Uterus (tissue), 3 donors: ENCODE measurements at regions not wholly inside any gene's neighbourhood (a gene's known extent, or its start where the extent isn't known, plus 50 kb on each side); places are given as distances from the start of the nearest gene placed in this dataset.

Source experiments
- DNase-seq, 2 donors: peaks; one replicate each; pipeline ENCODE4 v3.0.0-alpha.2; 2019 to 2020
- H3K27ac ChIP-seq, 2 donors: fragments of 200-600 bp; sonication (generic); 1 replicate in 1 of 2; 2 replicates in 1 of 2; pipeline ENCODE4 v1.5.1; 2016 to 2018
- H3K27me3 ChIP-seq, 2 donors: fragments of 200-600 bp; sonication (generic); one replicate each; pipeline ENCODE4 v1.5.1; 2018 to 2019; ENCODE audit warnings: control low read depth in 1 of 2
- H3K36me3 ChIP-seq, 2 donors: fragments of 200-600 bp; sonication (generic); one replicate each; pipeline ENCODE4 v1.5.1; 2019; ENCODE audit warnings: control low read depth in 1 of 2
- H3K4me1 ChIP-seq, 2 donors: fragments of 200-600 bp; sonication (generic); one replicate each; pipeline ENCODE4 v1.5.1; 2018 to 2019; ENCODE audit warnings: control low read depth in 1 of 2
- H3K4me3 ChIP-seq, 2 donors: fragments of 200-600 bp; sonication (generic); 1 replicate in 1 of 2; 2 replicates in 1 of 2; pipeline ENCODE4 v1.5.1; 2018 to 2019; ENCODE audit warnings: mild to moderate bottlenecking in 1 of 2
- H3K9me3 ChIP-seq, 2 donors: fragments of 200-600 bp; sonication (generic); one replicate each; pipeline ENCODE4 v1.5.1; 2019; ENCODE audit warnings: control low read depth in 1 of 2
- POLR2A ChIP-seq, 2 donors: fragments of 450-650 bp; IDR thresholded peaks; one replicate each; pipeline ENCODE4 v1.6.1; 2016; ENCODE audit warnings: antibody characterized with exemption in 2 of 2, mild to moderate bottlenecking in 1 of 2, moderate library complexity in 1 of 2
- intact Hi-C: fragments of 100-400 bp; cut with DNase I; formaldehyde crosslinking; loops from one replicate; pipeline ENCODE4 v1.15.1; 2023; ENCODE audit warnings: low total_unique reads
- TF ChIP-seq, protein P1 (sequence below), 4 experiments: fragments of 200-600 bp in 2 of 4; fragments of 450-650 bp in 2 of 4; sonication (generic) in 2 of 4; IDR thresholded peaks; one replicate each; pipeline ENCODE4 v1.5.1; 2016 to 2019; ENCODE audit warnings: antibody characterized with exemption in 4 of 4, mild to moderate bottlenecking in 2 of 4, moderate library complexity in 1 of 4
- donor health status: DM: yes; HTN: yes; CAD: no.

DNA sequence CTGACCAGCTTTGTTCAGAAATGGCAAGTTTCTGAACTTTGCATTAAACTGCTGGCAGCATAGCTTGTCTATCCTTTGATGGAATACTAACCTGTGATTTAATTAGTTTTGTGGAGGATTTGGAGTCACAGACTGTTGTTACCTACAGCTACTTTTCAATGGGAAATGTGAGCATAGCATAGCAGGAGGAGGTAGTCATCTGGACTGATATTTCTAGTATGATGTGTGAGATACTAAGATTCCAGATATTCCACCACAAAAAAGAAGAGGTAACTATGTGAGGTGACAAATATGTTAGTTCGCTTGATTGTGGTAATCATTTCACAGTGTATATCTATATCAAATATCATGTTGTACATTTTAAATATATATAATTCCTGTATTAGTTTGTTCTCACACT, 833.0 kb downstream of the SLC6A15 start:
- H3K27ac ChIP-seq: no peak overlapping the region
- H3K27me3 ChIP-seq: no peaks in the 10 kb centered on the region
- no peaks in the 10 kb centered on the region for H3K9me3 ChIP-seq
- no peaks in the 10 kb centered on the region for H3K36me3 ChIP-seq
- intact Hi-C loops: no loop called here
- TF ChIP-seq, protein P1, sequence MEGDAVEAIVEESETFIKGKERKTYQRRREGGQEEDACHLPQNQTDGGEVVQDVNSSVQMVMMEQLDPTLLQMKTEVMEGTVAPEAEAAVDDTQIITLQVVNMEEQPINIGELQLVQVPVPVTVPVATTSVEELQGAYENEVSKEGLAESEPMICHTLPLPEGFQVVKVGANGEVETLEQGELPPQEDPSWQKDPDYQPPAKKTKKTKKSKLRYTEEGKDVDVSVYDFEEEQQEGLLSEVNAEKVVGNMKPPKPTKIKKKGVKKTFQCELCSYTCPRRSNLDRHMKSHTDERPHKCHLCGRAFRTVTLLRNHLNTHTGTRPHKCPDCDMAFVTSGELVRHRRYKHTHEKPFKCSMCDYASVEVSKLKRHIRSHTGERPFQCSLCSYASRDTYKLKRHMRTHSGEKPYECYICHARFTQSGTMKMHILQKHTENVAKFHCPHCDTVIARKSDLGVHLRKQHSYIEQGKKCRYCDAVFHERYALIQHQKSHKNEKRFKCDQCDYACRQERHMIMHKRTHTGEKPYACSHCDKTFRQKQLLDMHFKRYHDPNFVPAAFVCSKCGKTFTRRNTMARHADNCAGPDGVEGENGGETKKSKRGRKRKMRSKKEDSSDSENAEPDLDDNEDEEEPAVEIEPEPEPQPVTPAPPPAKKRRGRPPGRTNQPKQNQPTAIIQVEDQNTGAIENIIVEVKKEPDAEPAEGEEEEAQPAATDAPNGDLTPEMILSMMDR (IDR thresholded peaks at IDR 0.05): no peak
- TF ChIP-seq POLR2A (IDR thresholded peaks at IDR 0.05): no peak
- H3K4me1 ChIP-seq: no peaks in the 10 kb centered on the region
- H3K4me3 ChIP-seq: no peak overlapping the region
- no peak for DNase-seq

DNA sequence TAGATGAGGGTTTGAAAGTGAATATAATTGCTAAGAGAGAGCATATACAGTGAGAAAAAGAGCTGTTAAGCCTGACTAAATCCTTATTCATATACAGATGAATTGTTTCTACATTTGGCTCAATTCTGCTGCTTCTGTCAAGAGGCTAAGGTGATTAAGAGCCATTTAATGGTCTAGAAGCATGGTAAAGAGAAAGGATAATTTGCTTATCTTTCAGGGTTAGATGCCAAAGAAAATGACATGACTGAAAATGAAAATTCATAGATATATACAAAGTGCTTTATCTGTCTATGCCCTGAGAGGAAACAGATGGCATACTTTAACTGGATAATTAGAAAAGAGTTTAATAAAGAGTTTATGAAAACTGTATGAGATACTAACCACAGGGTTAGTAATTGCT, 834.9 kb downstream of the SLC6A15 start:
- Histone ChIP-seq H3K9me3 (no peaks in the 10 kb centered on the region), H3K4me1 (no peaks in the 10 kb centered on the region), H3K36me3 (no peaks in the 10 kb centered on the region), H3K27me3 (no peaks in the 10 kb centered on the region), H3K27ac (no peak overlapping the region), H3K4me3 (no peak overlapping the region)
- no peak for DNase-seq
- intact Hi-C loops: no loop called here
- TF ChIP-seq POLR2A (IDR thresholded peaks at IDR 0.05): no peak
- TF ChIP-seq, protein P1 (IDR thresholded peaks at IDR 0.05): no peak

DNA sequence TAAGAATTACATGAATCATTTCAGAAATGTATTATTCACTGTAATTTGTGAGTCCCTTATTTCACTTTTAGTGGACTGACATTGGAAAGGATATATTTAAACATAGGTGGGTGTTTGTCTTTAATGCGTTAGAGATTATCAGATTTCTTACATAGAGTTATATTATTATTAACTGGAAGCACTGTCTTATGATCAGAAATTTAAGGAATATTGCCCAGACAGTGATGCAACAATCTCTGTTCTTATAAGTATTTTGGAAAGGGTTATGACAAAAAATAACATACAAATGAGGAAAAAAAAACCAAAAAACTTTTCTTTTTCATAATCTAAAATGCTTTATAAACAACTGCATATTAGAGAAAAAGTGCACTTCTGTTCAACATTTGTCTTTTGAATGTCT, 836.6 kb downstream of the SLC6A15 start:
- Histone ChIP-seq H3K9me3 (no peaks in the 10 kb centered on the region), H3K27ac (no peak overlapping the region), H3K4me3 (no peak overlapping the region), H3K36me3 (no peaks in the 10 kb centered on the region), H3K4me1 (no peaks in the 10 kb centered on the region), H3K27me3 (no peaks in the 10 kb centered on the region)
- no peak for DNase-seq
- TF ChIP-seq, protein P1 (IDR thresholded peaks at IDR 0.05): no peak
- TF ChIP-seq POLR2A (IDR thresholded peaks at IDR 0.05): no peak
- intact Hi-C loops: no loop called here

DNA sequence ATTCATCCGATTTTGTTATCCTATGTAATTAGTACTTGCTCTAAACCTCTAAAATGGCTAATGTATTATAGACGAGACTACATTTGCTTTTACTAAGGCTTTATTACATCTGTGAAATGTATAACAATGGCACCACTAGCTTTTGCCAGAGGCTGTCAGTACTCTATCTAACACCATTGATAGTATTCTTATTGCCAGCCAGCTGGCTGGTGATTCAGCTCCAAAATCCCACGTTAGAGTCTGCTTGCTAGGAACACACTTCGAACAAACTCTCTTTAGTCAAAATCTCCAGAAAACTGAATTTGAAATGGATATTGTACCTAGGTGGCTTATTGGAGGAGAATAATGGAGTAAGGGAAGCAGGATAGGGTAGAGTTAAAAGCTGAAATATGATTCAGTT, 839.2 kb downstream of the SLC6A15 start:
- no peaks in the 10 kb centered on the region for H3K27me3 ChIP-seq
- no peak overlapping the region for H3K27ac ChIP-seq
- no peaks in the 10 kb centered on the region for H3K9me3 ChIP-seq
- TF ChIP-seq POLR2A (IDR thresholded peaks at IDR 0.05): no peak
- TF ChIP-seq, protein P1 (IDR thresholded peaks at IDR 0.05): no peak
- H3K36me3 ChIP-seq: no peaks in the 10 kb centered on the region
- no peaks in the 10 kb centered on the region for H3K4me1 ChIP-seq
- no peak overlapping the region for H3K4me3 ChIP-seq
- intact Hi-C loops: no loop called here
- no peak for DNase-seq

DNA sequence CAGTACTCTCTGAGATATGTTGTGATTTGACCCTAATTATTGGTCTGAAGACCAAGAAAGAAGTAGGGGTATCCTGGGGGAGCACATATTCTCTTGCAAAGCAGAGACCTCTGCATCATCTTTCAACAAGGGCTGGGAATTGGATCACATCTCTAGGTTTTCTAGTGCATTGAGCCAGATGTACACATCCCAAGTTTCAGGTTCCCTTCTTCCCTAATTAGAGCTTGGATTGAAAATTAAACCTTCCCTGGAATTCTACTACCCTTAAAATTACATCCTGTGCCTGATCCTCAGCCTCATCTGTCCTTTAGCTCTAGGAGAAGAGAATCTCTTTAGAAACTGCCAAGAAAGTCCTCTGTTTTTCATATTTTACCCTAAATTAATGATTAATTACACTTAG, 839.6 kb downstream of the SLC6A15 start:
- DNase-seq: no peak
- Histone ChIP-seq H3K27me3 (no peaks in the 10 kb centered on the region), H3K4me1 (no peaks in the 10 kb centered on the region), H3K9me3 (no peaks in the 10 kb centered on the region), H3K27ac (no peak overlapping the region), H3K36me3 (no peaks in the 10 kb centered on the region), H3K4me3 (no peak overlapping the region)
- intact Hi-C loops: no loop called here
- no peak for TF ChIP-seq POLR2A (IDR thresholded peaks at IDR 0.05)
- TF ChIP-seq, protein P1 (IDR thresholded peaks at IDR 0.05): no peak
